GM21515 (cell line): ENCODE measurements at regions not wholly inside any gene's neighbourhood (a gene's known extent, or its start where the extent isn't known, plus 50 kb on each side); places are given as distances from the start of the nearest gene placed in this dataset.

Experiments used
- ATAC-seq: cut with Tn5 transposase; IDR thresholded peaks from one replicate; pipeline ENCODE4 v1.9.1; 2021; ENCODE audit not compliant: unreplicated experiment

- no peak for ATAC-seq
These were observed 1634.1 kb downstream of the PLA2G4A start for GRCh38 chr1:188462837-188463236.

- no peak for ATAC-seq
These were observed 1635.2 kb downstream of the PLA2G4A start for GRCh38 chr1:188463919-188464318.

DNA sequence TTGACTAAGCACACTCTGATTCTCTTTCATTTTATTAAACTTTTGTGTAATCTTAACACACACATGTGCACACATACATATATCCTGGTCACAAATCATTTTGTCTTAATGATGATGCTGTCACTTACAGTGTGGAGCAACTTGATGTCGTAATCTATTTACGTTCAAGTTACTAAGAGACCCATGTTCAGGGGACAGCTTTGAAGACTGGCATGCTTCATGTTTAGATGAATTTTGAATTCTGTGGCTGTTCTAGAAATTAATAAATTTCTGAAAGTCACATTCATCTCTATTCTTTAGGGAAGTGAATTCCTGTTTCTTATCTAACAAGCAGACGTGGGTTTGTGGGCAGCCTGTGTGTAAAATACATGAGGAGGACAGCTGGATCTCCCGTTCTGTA, 1637.8 kb downstream of the PLA2G4A start:
- ATAC-seq, result no peak

- no peak for ATAC-seq
These were observed 1647.9 kb downstream of the PLA2G4A start for GRCh38 chr1:188476606-188477005.

DNA sequence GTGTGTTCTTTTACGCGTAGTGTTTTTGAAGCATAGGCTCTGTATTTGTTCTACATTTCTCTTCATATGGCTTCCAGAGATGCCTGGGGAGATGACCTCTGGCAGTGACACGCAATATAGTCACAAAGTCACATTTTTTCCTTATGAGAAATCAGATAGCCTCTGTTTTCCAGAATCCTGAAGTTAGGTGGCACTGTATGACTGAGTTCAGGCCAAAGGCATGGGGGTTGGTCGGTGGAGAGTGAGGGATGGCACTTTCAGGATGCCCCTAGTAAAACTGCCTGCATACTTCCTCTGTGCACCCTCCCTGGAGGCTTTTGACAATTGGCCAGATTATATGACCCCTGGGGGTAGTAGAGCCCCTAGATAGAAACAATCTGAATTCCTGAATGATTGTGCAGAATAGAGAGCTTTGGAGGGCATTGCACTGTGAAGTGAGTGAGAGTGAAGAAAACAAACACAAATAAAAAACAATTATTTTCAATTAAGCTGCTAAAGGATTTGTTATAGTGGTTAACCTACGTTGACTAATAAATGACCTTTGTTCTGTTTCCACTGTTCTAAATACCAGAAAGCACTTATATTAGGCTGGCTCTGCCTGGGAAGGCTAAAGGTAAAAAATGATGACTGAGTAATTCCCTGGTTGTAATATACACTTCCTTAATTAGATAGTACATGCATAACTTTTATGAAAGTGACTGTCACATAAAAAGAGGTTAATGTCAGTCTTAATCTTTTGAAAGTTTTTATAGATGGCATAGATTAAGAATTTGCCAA, 1660.8 kb downstream of the PLA2G4A start:
- ATAC-seq, result no peak

GRCh38 chr1:188496506-188496905, 1667.8 kb downstream of the PLA2G4A start:
- no peak for ATAC-seq

GRCh38 chr1:188497020-188497419, 1668.3 kb downstream of the PLA2G4A start:
- no peak for ATAC-seq

DNA sequence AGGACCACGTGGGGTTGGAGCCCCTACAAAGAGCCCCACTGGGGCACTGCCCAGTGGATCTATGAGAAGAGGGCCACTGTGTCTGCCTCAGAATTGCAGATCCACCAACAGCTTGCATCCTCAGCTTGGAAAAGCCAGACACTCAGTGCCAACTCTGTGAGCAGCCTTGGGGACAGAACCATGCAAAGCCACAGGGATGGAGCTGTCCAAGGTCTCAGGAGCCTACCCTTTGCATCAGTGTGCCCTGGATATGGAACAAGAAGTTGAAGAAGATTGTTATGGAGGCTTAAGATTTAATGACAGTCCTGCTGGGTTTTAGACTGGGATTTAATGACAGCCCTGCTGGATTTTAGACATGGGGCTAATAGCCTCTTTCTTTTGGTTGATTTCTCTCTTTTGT, 1670.9 kb downstream of the PLA2G4A start:
- no peak for ATAC-seq

DNA sequence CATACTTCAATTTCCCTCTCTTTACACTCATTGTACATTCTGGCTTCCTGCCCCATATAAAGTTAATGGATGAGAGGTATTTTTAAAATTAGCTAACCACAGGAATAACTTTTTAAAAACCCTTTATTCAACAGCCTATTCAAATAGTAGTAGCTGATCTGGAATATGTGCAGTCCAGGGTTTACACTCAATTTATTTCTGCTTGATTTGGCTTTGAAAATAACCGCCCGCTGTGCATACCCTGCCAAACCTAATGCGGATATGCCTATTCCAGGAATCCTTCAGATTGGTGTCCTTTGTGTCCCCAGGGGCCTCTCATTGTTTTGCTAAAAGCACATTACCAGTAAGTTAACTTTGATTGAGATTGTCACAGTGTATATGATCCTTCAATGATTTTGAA, 1686.2 kb downstream of the PLA2G4A start:
- ATAC-seq, result no peak

DNA sequence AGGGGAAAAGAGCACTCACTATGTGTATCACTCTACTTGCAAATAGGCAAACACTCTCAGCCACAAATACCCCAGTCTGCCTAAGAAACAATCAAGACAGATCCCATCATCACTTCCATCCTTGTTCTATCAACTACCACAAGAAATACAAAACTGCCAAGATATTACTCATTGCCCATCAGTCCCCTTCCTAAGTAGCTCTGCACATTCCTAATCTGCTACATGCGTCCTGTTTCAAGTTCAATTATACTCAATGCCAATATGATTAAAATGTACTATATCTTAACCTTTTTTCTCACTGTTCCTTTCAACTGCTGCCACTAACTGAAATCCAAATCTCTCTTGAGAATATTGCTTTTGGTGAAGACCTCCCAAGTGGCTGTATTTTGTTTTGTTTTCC, 1688.4 kb downstream of the PLA2G4A start:
- no peak for ATAC-seq

DNA sequence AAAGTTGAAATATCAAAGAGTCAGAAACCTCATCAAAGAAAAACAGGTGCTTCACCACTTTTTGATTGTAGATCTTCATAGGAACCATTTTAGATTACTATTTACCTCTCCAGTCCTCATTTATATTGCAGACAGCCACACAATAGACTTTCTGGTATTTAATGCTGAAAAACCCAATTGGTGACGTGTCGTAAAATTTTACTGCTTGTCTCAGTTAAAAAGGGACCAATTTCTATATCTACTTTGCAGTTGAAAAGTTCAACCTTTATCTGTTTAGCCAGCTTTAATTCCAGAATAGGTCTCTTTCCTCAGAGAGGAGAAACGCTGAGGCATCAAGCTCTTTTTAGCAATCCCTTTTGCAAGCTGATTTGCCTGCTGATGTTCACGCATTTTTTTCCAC, 1722.4 kb downstream of the PLA2G4A start:
- no peak for ATAC-seq

DNA sequence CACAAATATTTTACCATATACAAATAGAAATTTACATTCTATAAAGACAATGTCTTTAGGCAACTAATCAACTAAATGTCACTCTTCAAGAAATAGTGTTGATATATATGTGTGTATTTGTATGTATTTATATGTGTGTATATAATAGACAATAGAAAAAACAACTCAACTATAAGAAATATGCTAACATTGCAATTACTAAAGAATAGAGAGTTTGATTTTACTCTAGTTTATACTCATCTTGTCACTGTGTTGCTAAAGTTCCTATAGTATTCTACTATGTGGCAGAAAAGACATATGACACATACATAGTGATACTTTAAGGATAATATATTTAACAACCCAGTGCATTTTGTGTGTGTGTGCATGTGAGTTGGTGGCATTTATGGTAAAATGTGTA, 1728.3 kb downstream of the PLA2G4A start:
- ATAC-seq, result no peak

DNA sequence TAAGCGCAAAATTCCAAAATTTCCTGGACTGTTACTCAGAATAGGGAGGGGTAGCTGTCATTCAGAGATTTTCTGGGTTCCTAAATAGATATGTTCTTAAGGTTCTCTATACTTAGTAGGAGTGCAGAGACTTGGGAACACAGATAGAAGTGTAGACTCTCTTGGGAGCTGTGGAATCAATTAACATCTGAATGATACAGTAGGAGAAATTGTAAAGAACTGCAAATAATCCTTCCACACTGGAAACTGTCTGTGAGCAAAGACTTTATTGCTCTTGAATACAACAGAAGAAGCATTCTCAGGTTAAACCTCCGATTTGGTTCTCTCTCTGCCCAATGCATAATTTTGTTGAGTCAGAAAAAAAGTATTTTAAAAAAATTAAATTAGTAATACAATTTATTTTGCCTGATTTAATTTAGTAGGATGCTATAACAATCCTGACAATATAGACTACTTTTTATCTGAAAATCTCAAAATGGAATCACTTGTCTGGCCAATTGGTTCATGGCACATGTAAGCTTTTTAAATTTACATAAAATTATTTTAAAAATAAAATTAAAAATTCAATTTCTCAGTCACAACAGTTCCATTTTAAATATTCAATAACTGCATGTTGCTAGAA, 1754.3 kb downstream of the PLA2G4A start:
- no peak for ATAC-seq

- ATAC-seq, result no peak
These were observed 1755.4 kb downstream of the PLA2G4A start for GRCh38 chr1:188584119-188584518.

GRCh38 chr1:188590641-188591040, 1761.9 kb downstream of the PLA2G4A start:
- no peak for ATAC-seq

GRCh38 chr1:188594542-188595235, 1765.9 kb downstream of the PLA2G4A start:
- no peak for ATAC-seq

- no peak for ATAC-seq
These were observed 1770.6 kb downstream of the PLA2G4A start for GRCh38 chr1:188599313-188599712.

GRCh38 chr1:188611432-188611831, 1782.7 kb downstream of the PLA2G4A start:
- ATAC-seq, result no peak

GRCh38 chr1:188615321-188615720, 1786.6 kb downstream of the PLA2G4A start:
- ATAC-seq, result no peak

- no peak for ATAC-seq
These were observed 1791.5 kb downstream of the PLA2G4A start for GRCh38 chr1:188620236-188620635.

GRCh38 chr1:188641566-188642211, 1812.9 kb downstream of the PLA2G4A start:
- no peak for ATAC-seq

- ATAC-seq, result no peak
These were observed 1814.0 kb downstream of the PLA2G4A start for GRCh38 chr1:188642704-188643103.
